ENCODE measurements at regions not wholly inside any gene's neighbourhood (a gene's known extent, or its start where the extent isn't known, plus 50 kb on each side); places are given as distances from the start of the nearest gene placed in this dataset.
A peak's percentile ranks its signal among the peaks of the same experiment; 100 is the strongest.
"Not testable (repeated sequence)": the region's sequence is repeated elsewhere in the genome, so short reads cannot be mapped to it uniquely, and the experiment has no call there.

- DNase-seq (ENCODE audit: low spot score), result peak; percentile 75
Measured at GRCh38 chr10:64023926-64024470, 502.8 kb downstream of the REEP3 start.

GRCh38 chr10:64033711-64034110 is 512.5 kb downstream of the REEP3 start:
- no peak for DNase-seq (ENCODE audit: low spot score)

- DNase-seq (ENCODE audit: low spot score), result peak; percentile 90
Measured at GRCh38 chr10:64036321-64036930, 515.2 kb downstream of the REEP3 start.

GRCh38 chr10:64037071-64037661 is 516.0 kb downstream of the REEP3 start:
- DNase-seq (ENCODE audit: low spot score), result peak; percentile 80

- peak; percentile 98 for DNase-seq (ENCODE audit: low spot score)
Measured at GRCh38 chr10:64038107-64038506, 516.9 kb downstream of the REEP3 start.

GRCh38 chr10:64039198-64039597 is 518.0 kb downstream of the REEP3 start:
- no peak for DNase-seq (ENCODE audit: low spot score)

- no peak for DNase-seq (ENCODE audit: low spot score)
Measured at GRCh38 chr10:64040781-64041180, 519.6 kb downstream of the REEP3 start.

- DNase-seq (ENCODE audit: low spot score), result peak; percentile 82
Measured at GRCh38 chr10:64041185-64041988, 520.2 kb downstream of the REEP3 start.

GRCh38 chr10:64041989-64042490 is 520.8 kb downstream of the REEP3 start:
- DNase-seq (ENCODE audit: low spot score), result peak; percentile 71

GRCh38 chr10:64044098-64044497 is 522.9 kb downstream of the REEP3 start:
- DNase-seq (ENCODE audit: low spot score), result no peak

- not testable (repeated sequence) for DNase-seq (ENCODE audit: low spot score)
Measured at GRCh38 chr10:64044957-64045632, 523.9 kb downstream of the REEP3 start.

- no peak for DNase-seq (ENCODE audit: low spot score)
Measured at GRCh38 chr10:64054392-64054791, 533.2 kb downstream of the REEP3 start.

GRCh38 chr10:64059884-64060283 is 538.7 kb downstream of the REEP3 start:
- DNase-seq (ENCODE audit: low spot score), result no peak

- DNase-seq (ENCODE audit: low spot score), result no peak
Measured at GRCh38 chr10:64060389-64060788, 539.2 kb downstream of the REEP3 start.

GRCh38 chr10:64062793-64063192 is 541.6 kb downstream of the REEP3 start:
- DNase-seq (ENCODE audit: low spot score), result no peak

- DNase-seq (ENCODE audit: low spot score), result no peak
Measured at GRCh38 chr10:64067009-64067606, 545.9 kb downstream of the REEP3 start.

- no peak for DNase-seq (ENCODE audit: low spot score)
Measured at GRCh38 chr10:64067859-64068258, 546.7 kb downstream of the REEP3 start.

- DNase-seq (ENCODE audit: low spot score), result no peak
Measured at GRCh38 chr10:64070241-64070640, 549.0 kb downstream of the REEP3 start.

GRCh38 chr10:64071218-64071617 is 550.0 kb downstream of the REEP3 start:
- no peak for DNase-seq (ENCODE audit: low spot score)

- DNase-seq (ENCODE audit: low spot score), result no peak
Measured at GRCh38 chr10:64075604-64076003, 554.4 kb downstream of the REEP3 start.

GRCh38 chr10:64076322-64076940 is 555.2 kb downstream of the REEP3 start:
- no peak for DNase-seq (ENCODE audit: low spot score)
